SKM-1 (cell line): ENCODE measurements at regions not wholly inside any gene's neighbourhood (a gene's known extent, or its start where the extent isn't known, plus 50 kb on each side); places are given as distances from the start of the nearest gene placed in this dataset.

Experiments used
- DNase-seq: peaks from one replicate; lab custom pipeline; 2025; ENCODE audit not compliant: unreplicated experiment; lab: John Stamatoyannopoulos, UW

DNA sequence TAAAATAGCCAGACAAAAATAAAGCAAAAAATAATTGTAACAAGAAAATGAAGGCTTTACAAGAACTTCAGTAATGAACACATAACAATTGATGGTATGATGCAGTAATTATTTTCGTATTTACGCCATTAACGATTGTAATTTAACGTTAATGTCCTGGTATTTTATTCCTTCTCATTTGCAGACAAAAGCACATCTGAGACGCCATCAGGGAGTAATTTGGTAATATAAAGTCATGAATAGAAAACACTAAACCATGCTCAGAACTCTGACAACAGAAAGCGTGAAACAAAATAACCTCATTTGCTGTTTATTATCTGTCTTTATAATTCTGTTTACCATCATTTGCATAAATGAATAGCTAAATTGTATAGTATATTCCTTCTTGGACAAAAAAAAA lies 336.6 kb upstream of the THRB start:
- DNase-seq, result no peak

DNA sequence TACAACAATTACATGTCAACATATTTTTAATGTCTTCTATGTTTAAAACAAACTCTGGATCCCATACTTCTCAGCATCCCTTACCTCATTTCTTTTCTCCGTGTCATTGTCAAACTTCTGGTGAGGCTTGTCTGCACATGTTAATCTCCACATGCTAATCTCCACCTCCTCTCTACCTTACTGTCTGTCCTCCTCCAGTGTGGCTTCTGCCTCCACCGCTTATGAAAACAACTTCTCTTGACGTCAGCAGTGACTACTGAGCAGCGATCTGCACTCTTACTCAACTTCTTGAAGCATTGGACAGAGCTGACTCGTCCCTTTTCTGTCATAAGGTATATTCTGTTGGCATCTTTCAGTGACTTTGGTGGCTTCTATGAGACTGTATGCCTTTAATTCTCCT lies 338.2 kb upstream of the THRB start:
- no peak for DNase-seq

DNA sequence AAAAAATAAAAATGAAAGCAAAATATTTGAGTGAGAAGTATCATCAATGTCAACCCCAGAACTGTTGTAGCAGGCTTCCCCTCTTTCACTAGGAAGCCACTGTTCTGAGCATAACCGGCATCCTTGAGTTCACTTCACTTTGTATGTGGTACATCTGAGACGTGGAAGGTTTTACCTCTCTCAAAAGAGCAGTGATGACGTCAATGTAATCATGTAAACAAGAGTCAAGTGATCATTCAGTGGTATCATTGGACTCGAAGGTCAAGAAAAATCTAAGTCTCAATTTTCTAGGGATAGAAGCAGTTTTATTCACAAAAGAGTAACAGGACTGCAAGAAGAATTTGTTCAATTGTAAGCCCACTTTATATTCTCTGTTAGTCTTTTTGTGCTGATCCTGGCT lies 339.8 kb upstream of the THRB start:
- no peak for DNase-seq

DNA sequence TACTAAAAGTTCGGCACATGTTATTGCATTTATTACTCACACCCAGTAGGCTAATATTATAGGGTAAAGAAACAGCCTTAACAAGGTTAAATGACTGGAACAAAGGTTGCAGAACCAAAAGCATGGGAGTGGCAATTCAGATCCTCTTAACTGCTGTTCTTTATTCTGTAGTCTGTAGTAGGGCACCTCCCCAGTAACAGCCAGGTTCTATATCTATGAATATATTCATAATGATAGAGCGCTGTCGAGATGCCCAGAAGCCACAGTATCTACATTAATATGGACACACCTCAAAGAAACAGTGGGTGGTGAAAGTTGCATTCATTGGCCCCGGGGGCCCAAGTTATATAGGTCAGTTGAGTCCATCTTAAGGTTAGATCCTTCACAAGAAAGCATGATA lies 340.9 kb upstream of the THRB start:
- DNase-seq, result no peak

DNA sequence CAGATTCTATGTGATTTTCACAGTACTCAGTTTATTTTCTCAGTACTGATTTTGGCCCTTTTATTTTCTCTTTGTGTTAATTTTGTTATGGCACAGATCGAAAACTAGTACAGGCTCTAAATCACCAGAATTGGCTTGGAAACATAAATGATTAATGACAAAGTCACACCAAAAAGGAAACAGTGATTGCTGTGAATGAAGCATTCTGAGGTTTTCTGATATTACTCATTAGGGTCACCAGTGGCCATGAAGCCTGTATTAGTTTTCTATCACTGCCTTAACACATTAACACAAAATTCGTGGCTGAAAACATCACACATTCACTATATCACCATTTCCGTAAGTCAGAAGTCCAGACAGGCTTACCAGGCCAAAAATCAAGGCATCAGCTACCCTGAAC lies 343.0 kb upstream of the THRB start:
- DNase-seq, result no peak

DNA sequence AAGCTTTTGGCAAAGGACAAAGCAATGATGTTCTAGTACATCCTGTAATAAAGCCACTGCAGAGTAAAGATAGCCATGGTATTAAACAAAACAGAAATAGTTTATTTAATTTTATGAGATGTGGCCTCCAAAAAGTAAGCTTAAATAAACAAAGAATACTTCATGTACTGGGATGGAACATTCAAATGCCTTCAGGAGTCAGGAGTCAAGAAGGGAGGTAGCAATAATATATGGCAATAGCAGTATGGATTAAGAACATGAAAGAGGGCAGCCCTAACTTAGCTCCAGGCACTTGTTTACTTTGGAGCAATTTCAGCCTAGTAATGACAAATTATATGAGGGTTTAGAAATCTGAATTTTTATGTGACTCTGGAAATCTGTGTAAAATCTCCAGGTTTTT lies 343.9 kb upstream of the THRB start:
- DNase-seq, result no peak

DNA sequence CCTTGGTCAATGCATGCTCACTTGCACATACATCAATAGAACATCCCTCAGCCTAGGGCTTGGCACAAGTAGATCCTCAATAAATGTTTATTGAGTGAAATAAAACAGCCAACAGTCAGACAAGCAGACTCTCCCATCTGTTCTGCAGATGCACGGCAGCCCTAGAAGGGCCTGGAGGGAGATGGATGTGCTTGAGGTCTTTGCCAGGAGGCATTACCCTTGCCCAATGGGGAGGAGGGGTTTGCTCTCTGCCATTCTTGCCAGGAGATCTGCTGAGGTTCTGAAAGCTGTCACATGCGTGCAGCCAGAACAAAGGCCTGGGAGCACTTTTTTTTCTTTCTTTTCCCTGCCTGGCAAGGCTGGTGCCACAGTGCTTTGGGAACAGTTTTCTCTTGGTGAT lies 349.3 kb upstream of the THRB start:
- DNase-seq, result no peak

DNA sequence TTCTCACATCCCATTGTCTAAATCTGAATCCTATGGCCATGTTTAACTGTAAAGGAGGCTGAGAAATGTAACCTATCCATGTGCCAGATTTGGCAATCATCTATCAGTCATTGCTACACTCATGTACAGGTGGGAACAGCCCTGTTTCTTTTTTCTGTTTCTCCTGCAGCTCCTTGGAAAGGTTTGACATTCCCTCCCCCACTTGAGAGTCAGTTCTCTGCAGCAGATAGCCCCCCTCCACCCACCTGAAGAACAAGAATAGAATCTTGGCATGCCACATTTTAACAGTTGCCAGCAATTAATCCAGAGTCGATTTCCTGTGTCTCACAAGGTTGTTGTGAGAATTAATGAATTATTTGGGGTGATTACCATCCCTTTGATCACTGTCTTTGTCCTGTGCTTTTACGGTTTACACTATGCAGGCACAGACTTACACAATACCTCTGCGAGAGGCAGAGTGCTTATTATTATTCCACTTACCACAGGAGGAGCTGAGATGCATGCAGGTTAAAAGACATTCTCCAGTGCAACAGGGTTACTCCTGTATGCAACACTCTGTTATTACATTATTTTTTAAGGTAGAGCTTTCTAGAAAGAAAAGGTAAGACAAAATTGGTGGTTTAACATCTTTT lies 351.0 kb upstream of the THRB start:
- DNase-seq, result no peak

DNA sequence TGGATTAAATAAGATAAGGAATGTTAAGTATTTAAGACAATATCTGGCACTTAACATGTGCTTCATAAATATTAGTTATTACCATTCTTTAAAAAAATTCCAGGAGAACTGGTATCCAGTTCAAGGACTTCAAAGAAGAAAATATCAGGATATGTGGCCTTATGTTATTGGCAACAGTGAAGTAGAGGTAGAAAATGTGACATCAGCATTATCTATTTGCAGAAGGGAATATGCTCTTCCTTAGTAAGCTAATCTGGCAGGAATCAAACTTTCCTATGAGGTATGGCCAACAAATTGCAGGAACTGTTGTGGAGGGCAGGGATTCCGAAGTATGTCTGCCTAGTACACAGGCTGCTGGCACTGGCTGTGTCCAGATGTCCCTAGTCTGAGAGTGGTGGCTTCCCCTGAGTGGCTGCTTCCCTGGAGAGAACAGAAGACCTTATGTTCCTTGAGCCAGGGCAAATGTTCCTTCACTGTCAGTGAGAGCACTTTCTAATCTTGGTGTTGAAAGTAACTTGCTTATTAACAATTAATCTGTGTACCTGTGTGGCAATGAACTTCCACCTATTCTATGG lies 351.7 kb upstream of the THRB start:
- DNase-seq, result no peak

DNA sequence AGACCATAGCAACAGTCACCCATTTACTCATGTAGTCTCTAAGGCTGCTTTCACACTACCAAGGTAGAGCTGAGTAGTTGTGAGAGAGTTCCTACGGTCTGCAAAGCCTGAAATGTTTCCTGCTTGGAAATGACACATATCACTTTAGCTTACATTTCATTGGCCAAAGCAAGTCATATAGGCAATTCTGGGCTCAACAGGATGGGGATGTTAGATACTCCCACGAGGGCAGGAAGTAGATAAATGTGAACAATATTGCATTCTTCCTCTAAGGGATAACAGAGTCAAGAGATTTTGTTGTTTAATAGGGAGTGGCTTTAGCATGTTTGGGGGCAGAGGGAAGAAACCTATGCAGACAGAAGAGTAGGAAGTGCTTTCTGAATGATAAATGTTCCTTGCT lies 355.6 kb upstream of the THRB start:
- no peak for DNase-seq

DNA sequence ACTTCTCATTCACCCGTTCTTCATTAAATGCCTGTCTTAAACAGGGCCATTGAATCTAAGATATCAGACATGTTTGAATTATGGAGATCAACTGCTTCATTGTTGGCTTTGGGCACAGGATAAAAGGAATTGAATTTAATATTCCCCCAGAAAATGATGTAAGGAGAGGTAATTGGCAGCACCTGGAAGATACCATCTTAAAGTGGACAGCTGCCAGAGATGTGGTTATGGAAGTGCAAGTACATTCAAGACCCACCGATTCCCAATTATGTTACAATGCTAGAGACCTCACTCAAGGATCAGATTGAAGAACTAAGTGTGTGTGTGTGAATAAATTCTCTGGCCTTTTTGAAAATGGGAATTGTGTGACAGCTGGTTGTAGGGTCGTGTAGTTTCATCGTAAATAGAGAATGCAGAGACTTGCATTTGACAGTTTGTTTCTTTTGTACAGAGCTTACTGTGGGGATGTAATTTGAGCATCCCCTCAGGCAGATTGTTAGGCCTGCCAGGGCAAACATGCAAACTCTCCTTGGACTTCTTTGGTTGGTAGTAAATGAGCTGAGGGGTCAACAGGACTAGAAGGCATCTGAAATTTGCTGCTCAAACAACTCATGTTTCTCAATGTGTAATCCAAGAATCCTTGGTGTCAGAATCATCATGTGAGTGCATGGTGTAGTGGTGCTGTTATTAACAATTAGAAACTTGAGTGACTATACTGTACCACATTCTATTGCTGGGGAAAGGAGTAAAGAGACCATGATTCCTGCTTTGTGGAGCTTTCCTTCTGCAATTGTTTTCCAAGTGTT lies 359.2 kb upstream of the THRB start:
- DNase-seq, result no peak

DNA sequence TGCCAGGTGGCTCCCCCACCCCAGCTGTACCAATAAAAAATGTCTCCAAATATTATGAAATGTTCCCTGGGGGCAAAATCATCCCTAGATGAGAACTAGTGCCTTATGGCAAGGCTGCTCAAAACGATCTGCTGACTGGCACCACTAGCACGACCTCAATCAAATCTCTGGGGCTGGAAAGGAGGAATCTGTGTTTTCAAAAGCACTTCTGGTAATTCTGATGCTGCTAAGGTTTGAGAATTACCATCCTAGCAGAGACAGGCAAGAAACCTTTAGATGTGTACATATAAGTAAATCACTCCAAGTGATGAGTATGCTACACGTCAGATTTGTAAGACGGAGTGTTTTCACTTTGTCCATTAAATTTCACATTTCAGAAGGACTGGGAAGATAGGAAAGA lies 360.1 kb upstream of the THRB start:
- no peak for DNase-seq

DNA sequence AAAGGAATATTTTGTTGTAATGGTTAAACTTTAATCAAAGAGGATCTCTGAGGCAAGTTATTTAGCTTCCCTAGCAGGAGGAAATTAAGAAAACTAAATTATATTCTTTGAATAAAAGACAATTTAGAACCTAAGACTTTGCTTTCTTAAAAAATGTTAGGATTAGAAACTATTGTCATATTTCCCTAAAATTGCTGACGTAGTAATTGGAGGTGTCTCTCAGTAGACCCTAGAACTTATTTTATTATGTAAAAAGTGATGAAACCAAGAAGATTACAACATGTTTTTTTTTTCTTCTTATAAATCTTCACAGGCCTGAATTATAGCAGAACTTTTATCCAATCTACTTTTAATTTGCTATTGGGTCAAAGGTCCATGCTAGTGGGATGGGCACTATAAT lies 363.3 kb upstream of the THRB start:
- DNase-seq, result no peak

DNA sequence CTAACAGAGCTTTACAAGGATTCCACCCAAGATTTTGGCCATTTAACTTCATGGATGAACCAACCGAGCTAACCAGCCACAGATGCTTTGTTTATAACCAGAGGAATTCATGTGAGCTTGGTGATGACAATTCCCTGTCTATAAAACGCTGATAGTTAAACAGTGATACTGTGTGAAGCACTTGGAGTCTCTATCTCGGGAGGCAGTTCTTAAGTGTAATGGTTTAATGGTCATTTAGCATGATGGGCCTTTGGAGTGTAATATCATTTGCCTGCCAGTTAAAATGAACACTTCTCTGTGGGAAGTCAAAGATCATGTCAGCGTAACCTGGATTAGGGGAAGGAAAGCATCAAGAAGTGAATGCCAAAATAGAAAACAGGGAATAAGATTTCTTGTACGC lies 368.6 kb upstream of the THRB start:
- DNase-seq, result no peak

DNA sequence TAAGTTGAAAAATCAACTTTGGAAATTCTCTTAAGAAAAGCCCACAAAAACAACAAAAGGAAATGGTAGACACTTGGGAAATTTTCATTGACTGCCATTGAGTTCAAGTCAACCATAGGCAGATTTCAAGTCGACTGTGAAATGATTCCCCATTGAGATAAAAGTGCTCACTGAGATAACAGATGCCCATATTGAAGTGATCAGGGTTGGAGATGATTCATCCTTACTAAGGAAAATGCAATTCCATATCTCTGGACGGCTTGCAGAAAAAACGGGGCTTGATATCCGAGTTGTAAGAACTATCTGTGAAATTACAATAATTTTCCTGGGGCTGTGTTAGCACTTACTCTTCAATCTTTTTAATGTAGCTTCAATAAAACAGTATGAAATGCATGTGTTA lies 373.1 kb upstream of the THRB start:
- no peak for DNase-seq

DNA sequence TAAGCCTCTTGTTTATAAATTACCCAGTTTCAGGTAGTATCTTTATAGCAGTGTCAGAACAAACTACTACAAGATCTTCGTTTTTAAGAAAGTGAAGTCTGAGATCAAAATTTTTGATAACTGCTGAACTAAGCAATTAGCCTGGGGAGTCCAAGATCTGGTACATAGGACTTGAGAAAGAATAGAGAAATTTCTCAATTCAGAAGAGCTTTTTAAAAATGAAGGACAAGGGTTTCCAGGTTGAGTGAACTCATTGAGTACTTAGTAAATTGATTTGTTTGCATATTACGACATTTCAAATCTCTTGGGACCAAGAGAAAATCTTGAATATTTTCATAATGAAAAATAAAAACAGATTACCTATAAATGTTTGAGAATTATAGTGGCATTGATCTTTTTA lies 386.6 kb upstream of the THRB start:
- no peak for DNase-seq

DNA sequence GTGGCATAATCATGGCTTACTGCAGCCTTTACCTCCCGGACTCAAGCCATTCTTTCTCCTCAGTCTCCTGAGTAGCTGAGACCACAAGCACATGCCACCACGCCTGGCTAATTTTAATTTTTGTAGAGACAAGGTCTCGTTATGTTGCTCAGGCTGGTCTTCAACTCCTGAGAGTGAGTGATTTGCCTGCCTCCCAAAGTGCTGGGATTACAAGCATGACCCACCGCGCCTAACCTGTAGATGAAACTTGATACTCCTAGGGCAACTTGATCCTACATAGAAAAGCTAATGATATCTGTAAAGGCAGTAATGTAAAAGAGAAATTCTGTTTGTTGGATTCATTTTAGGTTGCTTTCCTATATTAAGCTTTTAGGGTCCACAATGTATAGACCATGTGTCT lies 391.9 kb upstream of the THRB start:
- DNase-seq, result no peak

DNA sequence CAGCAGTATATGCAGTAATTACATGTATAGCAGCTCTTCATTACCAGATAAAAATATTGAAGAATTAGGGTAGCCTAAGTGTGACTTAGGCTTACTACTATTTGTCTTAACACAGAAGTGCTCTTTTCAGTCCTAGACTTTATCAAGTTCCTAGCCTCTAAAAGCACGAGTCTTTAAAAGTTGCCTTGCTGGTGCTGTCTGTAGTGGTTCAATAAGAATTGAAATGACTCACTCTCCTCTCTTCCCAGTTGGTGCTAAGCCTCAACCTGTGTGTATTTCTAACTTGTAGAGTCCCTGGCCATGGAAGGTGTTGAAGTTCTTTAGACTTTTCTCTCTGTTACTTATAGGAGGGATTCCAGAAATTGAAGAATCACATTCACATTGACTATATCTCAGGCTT lies 395.4 kb upstream of the THRB start:
- DNase-seq, result no peak

DNA sequence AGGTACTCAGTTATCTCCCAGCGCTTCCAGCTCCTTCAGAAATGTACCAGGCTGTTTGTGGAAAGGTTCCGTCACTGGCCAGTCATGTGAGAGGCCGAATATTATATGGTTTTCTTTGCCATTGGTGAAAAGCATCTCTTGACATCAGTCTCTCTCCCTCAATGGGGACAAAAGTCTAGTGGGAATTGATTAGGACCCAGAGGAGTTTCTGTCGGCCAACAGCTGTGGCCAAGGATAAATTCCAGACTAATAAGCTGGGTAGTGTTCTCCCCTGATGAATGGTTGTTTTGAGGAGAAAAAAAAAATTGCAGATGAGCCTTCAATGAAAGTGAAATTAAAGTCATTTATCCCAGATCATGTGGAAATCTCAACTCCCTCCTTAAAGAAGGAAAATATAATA lies 404.7 kb upstream of the THRB start:
- no peak for DNase-seq

DNA sequence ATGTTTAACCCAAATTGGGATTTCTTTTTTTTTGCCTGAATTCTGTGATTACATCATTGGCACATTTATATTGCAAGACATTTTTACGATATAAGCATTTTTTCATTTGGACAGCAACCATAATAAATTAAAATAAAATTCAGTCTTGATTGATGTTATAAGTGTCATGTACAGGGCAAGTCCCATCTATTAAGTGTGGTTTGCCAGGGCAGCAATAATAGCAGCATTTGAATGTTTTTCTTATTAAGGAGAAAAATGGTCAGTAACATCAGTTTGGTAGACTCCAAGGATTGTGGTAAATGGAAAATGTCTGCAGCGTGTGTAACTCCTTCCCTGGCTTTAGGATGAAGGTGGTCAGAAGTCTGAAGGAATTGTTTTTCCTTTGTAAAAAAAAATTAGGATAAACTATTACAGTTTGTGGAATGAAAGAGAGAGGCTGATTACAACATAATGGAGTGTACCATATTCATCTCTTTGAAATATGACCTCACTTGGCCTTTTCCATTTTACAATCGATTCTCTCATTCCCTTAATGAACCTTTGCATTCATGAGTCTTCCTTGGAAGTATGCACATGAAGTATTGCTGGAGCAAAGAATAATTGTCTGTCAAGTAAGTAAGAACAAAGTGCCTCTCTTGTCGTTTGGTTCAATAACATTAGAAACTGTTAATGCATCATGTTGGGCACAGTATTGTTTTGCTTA lies 405.4 kb upstream of the THRB start:
- no peak for DNase-seq

DNA sequence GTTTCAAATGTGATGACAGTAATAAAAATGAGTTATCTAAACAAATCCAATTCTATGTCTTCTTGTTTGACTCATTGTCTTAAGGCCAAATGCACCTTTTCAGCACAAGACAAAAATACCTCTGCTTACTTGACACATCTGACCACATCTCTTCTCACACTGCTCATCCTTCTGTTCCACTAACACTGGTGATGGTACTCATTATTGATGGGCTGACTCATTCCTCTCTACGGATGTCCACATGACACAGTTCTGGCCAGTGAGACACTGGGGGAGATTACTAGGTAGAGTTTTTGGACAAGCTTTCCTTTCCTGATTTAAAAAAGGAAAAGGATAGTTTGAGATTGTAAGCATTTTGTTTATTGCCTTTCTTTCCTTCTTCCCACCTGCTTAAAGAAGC lies 410.6 kb upstream of the THRB start:
- no peak for DNase-seq

DNA sequence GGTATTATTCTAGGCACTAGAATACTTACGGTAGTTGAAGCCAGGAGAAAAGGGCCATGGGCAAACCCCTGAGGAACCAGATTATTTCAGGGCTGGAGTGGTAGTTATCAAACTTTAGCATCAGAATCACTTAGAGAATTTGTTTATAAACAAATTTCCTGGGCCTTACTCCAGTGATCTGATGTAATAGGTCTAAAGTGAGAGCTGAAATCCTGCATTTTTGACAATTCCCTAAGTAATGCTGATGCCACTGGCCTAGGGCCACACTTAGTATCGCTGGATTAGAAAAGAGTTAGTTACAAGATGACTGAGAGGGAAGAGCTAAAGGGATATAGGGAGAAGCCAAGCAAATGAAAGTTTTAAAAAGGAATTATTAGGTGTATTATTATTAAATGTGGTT lies 412.5 kb upstream of the THRB start:
- DNase-seq, result no peak
